Type B pancreatic cell (in vitro differentiated cells): ENCODE measurements at regions not wholly inside any gene's neighbourhood (a gene's known extent, or its start where the extent isn't known, plus 50 kb on each side); places are given as distances from the start of the nearest gene placed in this dataset.
"Not testable (repeated sequence)": the region's sequence is repeated elsewhere in the genome, so short reads cannot be mapped to it uniquely, and the experiment has no call there.

Source experiments
- DNase-seq: peaks from one replicate; pipeline ENCODE4 v3.0.0; 2021; ENCODE audit warnings: mixed read lengths; ENCODE audit not compliant: unreplicated experiment; ENCODE audit errors: extremely low spot score
- H3K27ac Mint-ChIP-seq: 2 replicates; pipeline ENCODE4 v1.8.0; 2021; ENCODE audit warnings: mild to moderate bottlenecking, mixed read lengths
- H3K27me3 Mint-ChIP-seq: 2 replicates; pipeline ENCODE4 v1.8.0; 2021; ENCODE audit warnings: mixed read lengths
- H3K36me3 Mint-ChIP-seq: 2 replicates; pipeline ENCODE4 v1.8.0; 2021; ENCODE audit warnings: mixed read lengths
- H3K4me1 Mint-ChIP-seq: one replicate; pipeline ENCODE4 v1.8.0; 2021; ENCODE audit warnings: mixed read lengths; ENCODE audit not compliant: unreplicated experiment
- H3K4me3 Mint-ChIP-seq: 2 replicates; pipeline ENCODE4 v1.8.0; 2021; ENCODE audit warnings: mild to moderate bottlenecking, mixed read lengths
- H3K9me3 Mint-ChIP-seq: 2 replicates; pipeline ENCODE4 v1.8.0; 2021; ENCODE audit warnings: mixed read lengths
- TF ChIP-seq, protein P1 (sequence below): fragments of 200-600 bp; sonication (generic); conservative IDR thresholded peaks from 2 replicates; pipeline ENCODE4 v1.5.0; 2021; ENCODE audit warnings: antibody characterized with exemption, mild to moderate bottlenecking

DNA sequence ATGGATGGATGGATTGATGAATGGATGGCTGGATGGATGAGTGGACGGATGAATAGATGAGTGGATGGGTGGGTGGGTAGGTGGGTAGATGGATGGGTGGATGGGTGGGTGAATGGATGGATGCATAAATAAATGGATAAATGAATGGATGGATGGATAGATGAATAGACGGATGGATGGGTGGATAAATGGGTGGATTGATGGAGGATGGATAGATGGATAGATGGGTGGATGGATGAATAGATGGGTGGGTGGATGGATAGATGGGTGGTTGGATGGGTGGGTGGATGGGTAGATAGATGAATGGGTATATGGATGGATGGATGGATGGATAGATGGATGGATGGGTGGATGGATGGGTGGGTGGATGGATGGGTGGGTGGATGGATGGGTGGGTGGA is 84.9 kb upstream of the ZNF536 start:
- DNase-seq, result no peak
- H3K27ac Mint-ChIP-seq, result no peak overlapping the region
- H3K9me3 Mint-ChIP-seq, result no peaks in the 10 kb centered on the region
- no peak overlapping the region for H3K4me3 Mint-ChIP-seq
- peaks cover 20% of the 10 kb centered on the region for H3K27me3 Mint-ChIP-seq
- TF ChIP-seq, protein P1, sequence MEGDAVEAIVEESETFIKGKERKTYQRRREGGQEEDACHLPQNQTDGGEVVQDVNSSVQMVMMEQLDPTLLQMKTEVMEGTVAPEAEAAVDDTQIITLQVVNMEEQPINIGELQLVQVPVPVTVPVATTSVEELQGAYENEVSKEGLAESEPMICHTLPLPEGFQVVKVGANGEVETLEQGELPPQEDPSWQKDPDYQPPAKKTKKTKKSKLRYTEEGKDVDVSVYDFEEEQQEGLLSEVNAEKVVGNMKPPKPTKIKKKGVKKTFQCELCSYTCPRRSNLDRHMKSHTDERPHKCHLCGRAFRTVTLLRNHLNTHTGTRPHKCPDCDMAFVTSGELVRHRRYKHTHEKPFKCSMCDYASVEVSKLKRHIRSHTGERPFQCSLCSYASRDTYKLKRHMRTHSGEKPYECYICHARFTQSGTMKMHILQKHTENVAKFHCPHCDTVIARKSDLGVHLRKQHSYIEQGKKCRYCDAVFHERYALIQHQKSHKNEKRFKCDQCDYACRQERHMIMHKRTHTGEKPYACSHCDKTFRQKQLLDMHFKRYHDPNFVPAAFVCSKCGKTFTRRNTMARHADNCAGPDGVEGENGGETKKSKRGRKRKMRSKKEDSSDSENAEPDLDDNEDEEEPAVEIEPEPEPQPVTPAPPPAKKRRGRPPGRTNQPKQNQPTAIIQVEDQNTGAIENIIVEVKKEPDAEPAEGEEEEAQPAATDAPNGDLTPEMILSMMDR, result no peak
- peaks cover 10% of the 10 kb centered on the region for H3K4me1 Mint-ChIP-seq
- H3K36me3 Mint-ChIP-seq, result no peaks in the 10 kb centered on the region

DNA sequence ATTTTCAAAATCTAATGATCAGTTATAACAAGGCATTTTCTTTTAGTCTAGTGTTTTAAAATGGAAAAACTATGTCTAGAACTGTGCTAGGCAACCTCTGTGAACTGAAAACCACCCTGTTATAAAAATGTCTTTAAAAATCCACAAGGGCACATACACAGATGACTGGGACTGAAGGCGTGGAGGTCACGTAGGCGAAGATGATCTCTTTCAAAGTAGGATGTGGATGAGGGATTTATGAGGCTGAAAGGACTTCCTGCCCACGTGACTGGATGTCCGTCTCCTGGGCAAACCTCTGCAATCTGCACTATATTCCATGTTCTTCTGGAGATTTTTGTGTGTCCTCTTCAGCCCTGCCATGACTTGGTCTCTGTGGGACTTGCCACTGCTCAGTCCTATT is 84.2 kb upstream of the ZNF536 start:
- Mint-ChIP-seq H3K4me1 (peaks cover 5% of the 10 kb centered on the region), H3K27me3 (peaks cover 14% of the 10 kb centered on the region), H3K27ac (no peak overlapping the region), H3K36me3 (no peaks in the 10 kb centered on the region), H3K9me3 (no peaks in the 10 kb centered on the region), H3K4me3 (no peak overlapping the region)
- TF ChIP-seq, protein P1, result no peak
- DNase-seq, result no peak

DNA sequence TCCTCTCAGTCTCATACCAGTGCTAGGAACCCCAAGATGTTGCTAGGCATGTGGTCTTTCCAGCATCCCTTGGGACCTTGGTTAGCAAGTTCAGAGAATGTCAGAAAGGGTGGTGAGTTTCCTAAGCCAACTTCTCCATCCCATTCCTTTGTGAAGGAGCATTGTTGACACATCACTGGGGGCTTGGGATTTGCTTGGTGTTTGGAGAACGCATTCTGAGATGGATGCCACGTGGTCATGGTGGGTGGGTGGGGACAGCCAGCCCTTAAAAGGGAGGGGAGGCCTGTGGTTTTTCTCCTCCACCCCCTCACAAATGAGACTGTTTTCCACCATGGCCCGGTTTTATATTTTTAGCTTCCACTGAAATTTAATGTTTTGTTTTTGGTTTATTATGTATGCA is 83.3 kb upstream of the ZNF536 start:
- peaks cover 5% of the 10 kb centered on the region for H3K4me1 Mint-ChIP-seq
- DNase-seq, result no peak
- TF ChIP-seq, protein P1, result no peak
- H3K27me3 Mint-ChIP-seq, result peaks cover 9% of the 10 kb centered on the region
- H3K36me3 Mint-ChIP-seq, result no peaks in the 10 kb centered on the region
- H3K4me3 Mint-ChIP-seq, result no peak overlapping the region
- H3K27ac Mint-ChIP-seq, result no peak overlapping the region
- no peaks in the 10 kb centered on the region for H3K9me3 Mint-ChIP-seq

DNA sequence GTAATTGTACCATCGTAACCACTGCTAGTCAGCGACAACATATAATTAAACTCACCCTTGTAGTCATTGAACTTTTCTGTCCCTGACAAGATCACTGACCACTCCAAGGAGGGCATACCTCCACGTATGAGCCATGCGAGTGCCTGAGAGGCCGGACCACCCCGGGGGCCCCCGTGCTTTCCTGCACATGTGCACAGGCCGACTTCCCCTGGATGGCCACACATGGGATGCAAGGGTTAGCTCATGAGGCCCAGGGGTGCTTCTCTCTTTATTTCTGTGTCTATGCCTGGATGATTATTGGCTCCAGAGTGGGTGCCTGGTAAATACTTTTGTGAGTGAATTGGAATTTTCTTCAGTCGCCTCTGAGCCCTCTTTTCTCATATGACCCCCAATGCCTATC is 82.8 kb upstream of the ZNF536 start:
- Mint-ChIP-seq H3K27me3 (peaks cover 9% of the 10 kb centered on the region), H3K27ac (no peak overlapping the region), H3K4me3 (no peak overlapping the region), H3K9me3 (no peaks in the 10 kb centered on the region), H3K36me3 (no peaks in the 10 kb centered on the region), H3K4me1 (peaks cover 5% of the 10 kb centered on the region)
- TF ChIP-seq, protein P1, result no peak
- DNase-seq, result no peak

DNA sequence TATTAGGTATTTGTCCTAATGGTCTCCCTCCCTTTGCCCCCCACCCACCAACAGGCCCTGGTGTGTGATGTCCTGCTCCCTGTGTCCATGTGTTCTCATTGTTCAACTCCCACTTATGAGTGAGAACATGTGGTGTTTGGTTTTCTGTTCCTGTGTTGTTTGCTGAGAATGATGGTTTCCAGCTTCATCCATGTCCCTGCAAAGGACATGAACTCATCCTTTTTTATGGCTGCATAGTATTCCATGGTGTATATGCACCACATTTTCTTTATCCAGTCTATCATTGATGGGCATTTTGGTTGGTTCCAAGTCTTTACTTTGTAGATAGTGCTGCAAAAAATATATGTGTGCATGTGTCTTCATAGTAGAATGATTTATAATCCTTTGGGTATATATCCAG is 81.4 kb upstream of the ZNF536 start:
- H3K36me3 Mint-ChIP-seq, H3K4me3 Mint-ChIP-seq, H3K27me3 Mint-ChIP-seq, H3K4me1 Mint-ChIP-seq, H3K27ac Mint-ChIP-seq, DNase-seq, H3K9me3 Mint-ChIP-seq: not testable (repeated sequence)

DNA sequence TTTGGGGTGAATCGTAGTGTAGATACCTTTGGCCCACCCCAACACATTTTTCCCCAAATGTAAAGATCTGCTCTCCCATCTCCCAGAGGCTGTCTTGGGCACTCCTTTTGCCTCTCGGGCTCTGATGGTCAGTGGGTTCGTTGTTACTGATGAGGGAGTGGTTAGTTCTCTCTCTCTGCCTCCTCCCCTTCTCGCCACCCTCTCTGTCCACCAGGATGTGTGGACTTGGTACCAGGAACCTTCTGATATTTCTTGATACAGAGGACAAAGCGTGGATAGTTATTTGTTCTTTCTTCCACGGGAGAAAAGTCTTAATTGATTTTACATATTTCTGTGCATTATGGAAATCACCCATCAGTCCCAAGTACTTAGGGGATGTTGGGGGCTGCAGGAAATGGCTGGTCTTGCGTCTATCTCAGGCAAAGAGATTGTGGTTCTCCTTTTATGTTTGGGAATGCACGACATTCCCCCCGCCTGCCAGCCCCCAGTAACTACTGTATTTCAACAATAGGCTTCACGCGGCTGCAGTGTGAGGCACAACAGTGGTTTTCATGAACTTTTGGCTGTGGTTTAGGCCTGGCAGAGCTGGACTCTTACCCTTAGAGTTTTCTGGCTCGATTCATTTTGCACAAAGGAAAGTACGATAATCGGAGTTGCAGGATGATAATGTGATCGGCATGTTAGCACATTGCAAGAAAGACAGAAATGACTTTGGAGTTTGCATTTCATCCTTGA is 79.0 kb upstream of the ZNF536 start:
- DNase-seq, result no peak
- TF ChIP-seq, protein P1, result no peak
- no peak overlapping the region for H3K4me3 Mint-ChIP-seq
- no peaks in the 10 kb centered on the region for H3K36me3 Mint-ChIP-seq
- no peaks in the 10 kb centered on the region for H3K9me3 Mint-ChIP-seq
- peaks cover 5% of the 10 kb centered on the region for H3K27me3 Mint-ChIP-seq
- H3K4me1 Mint-ChIP-seq, result no peaks in the 10 kb centered on the region
- H3K27ac Mint-ChIP-seq, result no peak overlapping the region
